ENCODE measurements at regions not wholly inside any gene's neighbourhood (a gene's known extent, or its start where the extent isn't known, plus 50 kb on each side); places are given as distances from the start of the nearest gene placed in this dataset.

GRCh38 chr5:67425514-67425913 lies 228.9 kb upstream of the CD180 start:
- TF ChIP-seq FOXP2 (optimal IDR thresholded peaks at IDR 0.05; ENCODE audit: borderline replicate concordance, extremely low read depth, extremely low read length, insufficient read depth) (no peak), TAF1 (IDR thresholded peaks at IDR 0.05; ENCODE audit: borderline replicate concordance, insufficient read depth, low read length) (no peak), SIN3A (IDR thresholded peaks at IDR 0.05; ENCODE audit: borderline replicate concordance, insufficient read depth, low read length) (no peak), POLR2AphosphoS5 (IDR thresholded peaks at IDR 0.05; ENCODE audit: low read depth, low read length) (no peak), REST (IDR thresholded peaks at IDR 0.05; ENCODE audit: insufficient read depth in 1 of 2, low read depth in 2 of 2, low read length in 2 of 2) (no peak)

GRCh38 chr5:67417839-67418238 lies 221.2 kb upstream of the CD180 start:
- TF ChIP-seq TAF1 (IDR thresholded peaks at IDR 0.05; ENCODE audit: borderline replicate concordance, insufficient read depth, low read length) = no peak
- TF ChIP-seq SIN3A (IDR thresholded peaks at IDR 0.05; ENCODE audit: borderline replicate concordance, insufficient read depth, low read length) = no peak
- no peak for TF ChIP-seq FOXP2 (optimal IDR thresholded peaks at IDR 0.05; ENCODE audit: borderline replicate concordance, extremely low read depth, extremely low read length, insufficient read depth)
- TF ChIP-seq REST (IDR thresholded peaks at IDR 0.05; ENCODE audit: insufficient read depth in 1 of 2, low read depth in 2 of 2, low read length in 2 of 2) = no peak
- TF ChIP-seq POLR2AphosphoS5 (IDR thresholded peaks at IDR 0.05; ENCODE audit: low read depth, low read length) = no peak

- TF ChIP-seq SIN3A (IDR thresholded peaks at IDR 0.05; ENCODE audit: borderline replicate concordance, insufficient read depth, low read length) (no peak), POLR2AphosphoS5 (IDR thresholded peaks at IDR 0.05; ENCODE audit: low read depth, low read length) (no peak), REST (IDR thresholded peaks at IDR 0.05; ENCODE audit: insufficient read depth in 1 of 2, low read depth in 2 of 2, low read length in 2 of 2) (no peak)
Measured at GRCh38 chr5:67416986-67417385, 220.4 kb upstream of the CD180 start.

- TF ChIP-seq POLR2AphosphoS5 (IDR thresholded peaks at IDR 0.05; ENCODE audit: low read depth, low read length) (no peak), TAF1 (IDR thresholded peaks at IDR 0.05; ENCODE audit: borderline replicate concordance, insufficient read depth, low read length) (no peak), FOXP2 (optimal IDR thresholded peaks at IDR 0.05; ENCODE audit: borderline replicate concordance, extremely low read depth, extremely low read length, insufficient read depth) (no peak), REST (IDR thresholded peaks at IDR 0.05; ENCODE audit: insufficient read depth in 1 of 2, low read depth in 2 of 2, low read length in 2 of 2) (no peak), SIN3A (IDR thresholded peaks at IDR 0.05; ENCODE audit: borderline replicate concordance, insufficient read depth, low read length) (no peak)
Measured at GRCh38 chr5:67416133-67416937, 219.7 kb upstream of the CD180 start.

Measured in PFSK-1 (cell line).